ENCODE measurements at regions not wholly inside any gene's neighbourhood (a gene's known extent, or its start where the extent isn't known, plus 50 kb on each side); places are given as distances from the start of the nearest gene placed in this dataset.

DNA sequence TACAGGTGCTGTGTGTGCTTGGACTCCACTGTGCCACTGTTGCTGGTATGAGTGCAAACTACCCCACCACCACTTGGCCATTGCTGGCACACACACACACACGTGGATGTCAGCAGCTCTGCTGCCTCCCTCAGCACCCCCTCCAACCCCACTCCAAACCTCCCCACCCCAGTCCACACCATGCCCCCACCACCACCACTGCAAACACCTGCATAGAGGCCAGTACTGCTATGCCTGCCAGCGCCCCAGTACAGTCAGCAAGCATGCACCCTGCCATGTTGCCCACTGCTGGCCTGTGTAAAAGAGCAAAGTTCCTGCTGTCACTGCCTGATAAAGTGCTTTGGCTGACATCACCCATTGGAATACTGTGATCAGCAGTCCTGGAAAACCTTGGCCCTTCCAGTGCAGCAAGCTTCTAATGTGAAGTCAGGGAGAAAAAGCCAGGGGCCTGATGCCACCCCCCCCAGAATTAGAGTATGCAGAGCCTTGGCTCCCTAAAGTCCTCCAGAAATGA lies 519.2 kb upstream of the PCDH15 start:
- no peaks in the 10 kb centered on the region for H3K27me3 ChIP-seq (replicated peaks)
- no peak overlapping the region for H3K4me3 ChIP-seq (ENCODE audit: low read depth, low read length)
- in situ Hi-C loops (cut with HindIII; ENCODE audit: low pct_ligation_motif_present, low sequenced_read_pairs), result no loop called here
- DNase-seq, result no peak
- H3K36me3 ChIP-seq (replicated peaks), result no peaks in the 10 kb centered on the region
- TF ChIP-seq, protein P1, sequence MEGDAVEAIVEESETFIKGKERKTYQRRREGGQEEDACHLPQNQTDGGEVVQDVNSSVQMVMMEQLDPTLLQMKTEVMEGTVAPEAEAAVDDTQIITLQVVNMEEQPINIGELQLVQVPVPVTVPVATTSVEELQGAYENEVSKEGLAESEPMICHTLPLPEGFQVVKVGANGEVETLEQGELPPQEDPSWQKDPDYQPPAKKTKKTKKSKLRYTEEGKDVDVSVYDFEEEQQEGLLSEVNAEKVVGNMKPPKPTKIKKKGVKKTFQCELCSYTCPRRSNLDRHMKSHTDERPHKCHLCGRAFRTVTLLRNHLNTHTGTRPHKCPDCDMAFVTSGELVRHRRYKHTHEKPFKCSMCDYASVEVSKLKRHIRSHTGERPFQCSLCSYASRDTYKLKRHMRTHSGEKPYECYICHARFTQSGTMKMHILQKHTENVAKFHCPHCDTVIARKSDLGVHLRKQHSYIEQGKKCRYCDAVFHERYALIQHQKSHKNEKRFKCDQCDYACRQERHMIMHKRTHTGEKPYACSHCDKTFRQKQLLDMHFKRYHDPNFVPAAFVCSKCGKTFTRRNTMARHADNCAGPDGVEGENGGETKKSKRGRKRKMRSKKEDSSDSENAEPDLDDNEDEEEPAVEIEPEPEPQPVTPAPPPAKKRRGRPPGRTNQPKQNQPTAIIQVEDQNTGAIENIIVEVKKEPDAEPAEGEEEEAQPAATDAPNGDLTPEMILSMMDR (IDR thresholded peaks at IDR 0.05; ENCODE audit: low read depth, low read length, missing control alignments), result no peak
- no peak overlapping the region for H3K27ac ChIP-seq

GRCh38 chr10:55311848-55312635 lies 511.0 kb upstream of the PCDH15 start:
- DNase-seq, result no peak
- no peaks in the 10 kb centered on the region for H3K27me3 ChIP-seq (replicated peaks)
- H3K36me3 ChIP-seq (replicated peaks), result no peaks in the 10 kb centered on the region
- H3K27ac ChIP-seq, result no peak overlapping the region
- no peak overlapping the region for H3K4me3 ChIP-seq (ENCODE audit: low read depth, low read length)
- TF ChIP-seq, protein P1 (IDR thresholded peaks at IDR 0.05; ENCODE audit: low read depth, low read length, missing control alignments), result no peak
- in situ Hi-C loops (cut with HindIII; ENCODE audit: low pct_ligation_motif_present, low sequenced_read_pairs), result no loop called here

DNA sequence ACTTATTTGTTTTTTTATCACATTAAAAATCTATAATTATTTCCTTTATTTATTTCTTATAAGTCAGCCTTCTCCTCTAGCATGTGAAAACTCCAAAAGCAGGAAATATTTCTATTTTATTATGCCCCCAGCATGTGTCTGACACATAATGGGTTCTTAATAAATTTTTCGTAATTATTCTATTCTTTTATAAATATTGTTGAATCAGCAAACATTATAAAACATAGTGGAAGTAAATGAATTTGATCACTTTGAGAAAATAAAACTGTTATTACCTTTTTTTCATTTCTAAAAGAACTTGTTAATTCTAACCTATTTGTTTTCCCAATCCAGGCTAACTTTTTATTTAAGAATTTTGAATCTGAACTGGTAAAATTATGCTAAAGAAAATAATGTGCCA lies 509.1 kb upstream of the PCDH15 start:
- no peak for DNase-seq
- no peak overlapping the region for H3K4me3 ChIP-seq (ENCODE audit: low read depth, low read length)
- H3K27me3 ChIP-seq (replicated peaks), result no peaks in the 10 kb centered on the region
- TF ChIP-seq, protein P1 (IDR thresholded peaks at IDR 0.05; ENCODE audit: low read depth, low read length, missing control alignments), result no peak
- no peak overlapping the region for H3K27ac ChIP-seq
- in situ Hi-C loops (cut with HindIII; ENCODE audit: low pct_ligation_motif_present, low sequenced_read_pairs), result no loop called here
- no peaks in the 10 kb centered on the region for H3K36me3 ChIP-seq (replicated peaks)

- in situ Hi-C loops (cut with HindIII; ENCODE audit: low pct_ligation_motif_present, low sequenced_read_pairs), result no loop called here
- TF ChIP-seq, protein P1 (IDR thresholded peaks at IDR 0.05; ENCODE audit: low read depth, low read length, missing control alignments), result no peak
Measured at GRCh38 chr10:55305285-55305684, 504.3 kb upstream of the PCDH15 start.

GRCh38 chr10:55287346-55287745 lies 486.3 kb upstream of the PCDH15 start:
- in situ Hi-C loops (cut with HindIII; ENCODE audit: low pct_ligation_motif_present, low sequenced_read_pairs), result no loop called here

More at GRCh38 chr10:55305285-55305684, 504.3 kb upstream of the PCDH15 start:
- no peak for DNase-seq
- Histone ChIP-seq H3K36me3 (replicated peaks) (no peaks in the 10 kb centered on the region), H3K27me3 (replicated peaks) (no peaks in the 10 kb centered on the region), H3K27ac (no peak overlapping the region), H3K4me3 (ENCODE audit: low read depth, low read length) (no peak overlapping the region)

More at GRCh38 chr10:55287346-55287745, 486.3 kb upstream of the PCDH15 start:
- Histone ChIP-seq H3K4me3 (ENCODE audit: low read depth, low read length) (no peak overlapping the region), H3K36me3 (replicated peaks) (no peaks in the 10 kb centered on the region), H3K27ac (no peak overlapping the region), H3K27me3 (replicated peaks) (no peaks in the 10 kb centered on the region)
- TF ChIP-seq, protein P1 (IDR thresholded peaks at IDR 0.05; ENCODE audit: low read depth, low read length, missing control alignments), result peak; percentile 10
- DNase-seq, result no peak

Data from brain microvascular endothelial cell (primary cell).